GM10266 (cell line): ENCODE measurements at regions not wholly inside any gene's neighbourhood (a gene's known extent, or its start where the extent isn't known, plus 50 kb on each side); places are given as distances from the start of the nearest gene placed in this dataset.

Experiments
- DNase-seq: peaks from one replicate; pipeline ENCODE4 v3.0.0; 2012; ENCODE audit errors: extremely low spot score
- CTCF ChIP-seq: IDR thresholded peaks from 2 replicates; pipeline ENCODE4 v1.5.1; 2012; ENCODE audit warnings: mild to moderate bottlenecking, low read depth; ENCODE audit not compliant: control insufficient read depth, insufficient read depth; ENCODE audit errors: missing control alignments

GRCh38 chr3:62926494-62926893, 51.3 kb upstream of the CADPS start:
- no peak for DNase-seq
- TF ChIP-seq CTCF, result no peak

- TF ChIP-seq CTCF, result no peak
- DNase-seq, result no peak
These were observed 53.0 kb upstream of the CADPS start for GRCh38 chr3:62928256-62928655.

- no peak for DNase-seq
- no peak for TF ChIP-seq CTCF
These were observed 54.6 kb upstream of the CADPS start for GRCh38 chr3:62929771-62930170.

GRCh38 chr3:62935793-62936192, 60.6 kb upstream of the CADPS start:
- DNase-seq, result no peak

GRCh38 chr3:62936626-62937254, 61.5 kb upstream of the CADPS start:
- DNase-seq, result no peak

More at GRCh38 chr3:62935793-62936192, 60.6 kb upstream of the CADPS start:
- no peak for TF ChIP-seq CTCF

GRCh38 chr3:62938583-62938982, 63.4 kb upstream of the CADPS start:
- TF ChIP-seq CTCF, result no peak
- DNase-seq, result no peak

More at GRCh38 chr3:62936626-62937254, 61.5 kb upstream of the CADPS start:
- TF ChIP-seq CTCF, result no peak

GRCh38 chr3:62939707-62940106, 64.5 kb upstream of the CADPS start:
- no peak for DNase-seq
- TF ChIP-seq CTCF, result no peak
